GM19438 (cell line): ENCODE measurements at regions not wholly inside any gene's neighbourhood (a gene's known extent, or its start where the extent isn't known, plus 50 kb on each side); places are given as distances from the start of the nearest gene placed in this dataset.

Source experiments
- ATAC-seq: cut with Tn5 transposase; IDR thresholded peaks from one replicate; pipeline ENCODE4 v1.9.1; 2021; ENCODE audit warnings: low read depth; ENCODE audit not compliant: unreplicated experiment

GRCh38 chr4:108567831-108568230 lies 52.5 kb upstream of the RPL34 start:
- no peak for ATAC-seq

- no peak for ATAC-seq
These were observed 59.3 kb upstream of the RPL34 start for GRCh38 chr4:108561116-108561515.

- ATAC-seq: no peak
These were observed 59.8 kb upstream of the RPL34 start for GRCh38 chr4:108560616-108561015.

- ATAC-seq: no peak
These were observed 60.5 kb upstream of the RPL34 start for GRCh38 chr4:108559911-108560310.

- ATAC-seq: no peak
These were observed 61.1 kb upstream of the RPL34 start for GRCh38 chr4:108559068-108559793.

GRCh38 chr4:108556588-108557200 lies 63.7 kb upstream of the RPL34 start:
- ATAC-seq: peak; percentile 83

- ATAC-seq: no peak
These were observed 64.2 kb upstream of the RPL34 start for GRCh38 chr4:108556166-108556565.

GRCh38 chr4:108555701-108556100 lies 64.7 kb upstream of the RPL34 start:
- ATAC-seq: no peak

GRCh38 chr4:108547682-108548081 lies 72.7 kb upstream of the RPL34 start:
- no peak for ATAC-seq

GRCh38 chr4:108546728-108547127 lies 73.6 kb upstream of the RPL34 start:
- ATAC-seq: no peak

GRCh38 chr4:108544481-108544880 lies 75.9 kb upstream of the RPL34 start:
- no peak for ATAC-seq

GRCh38 chr4:108543359-108543968 lies 76.9 kb upstream of the RPL34 start:
- no peak for ATAC-seq

- peak; percentile 71 for ATAC-seq
These were observed 79.8 kb upstream of the RPL34 start for GRCh38 chr4:108540536-108540935.

GRCh38 chr4:108536577-108536976 lies 83.8 kb upstream of the RPL34 start:
- ATAC-seq: no peak

- no peak for ATAC-seq
These were observed 84.6 kb upstream of the RPL34 start for GRCh38 chr4:108535757-108536156.

- ATAC-seq: no peak
These were observed 86.5 kb upstream of the RPL34 start for GRCh38 chr4:108533876-108534275.

GRCh38 chr4:108533245-108533844 lies 87.0 kb upstream of the RPL34 start:
- ATAC-seq: no peak

- no peak for ATAC-seq
These were observed 87.6 kb upstream of the RPL34 start for GRCh38 chr4:108532738-108533137.

GRCh38 chr4:108532187-108532586 lies 88.2 kb upstream of the RPL34 start:
- ATAC-seq: no peak

- no peak for ATAC-seq
These were observed 88.9 kb upstream of the RPL34 start for GRCh38 chr4:108531461-108531860.
